GM12872 (cell line): ENCODE measurements at regions not wholly inside any gene's neighbourhood (a gene's known extent, or its start where the extent isn't known, plus 50 kb on each side); places are given as distances from the start of the nearest gene placed in this dataset.
A peak's percentile ranks its signal among the peaks of the same experiment; 100 is the strongest.

Experiments
- TF ChIP-seq, protein P1 (sequence below): IDR thresholded peaks from 3 replicates; pipeline ENCODE4 v1.5.1; 2011; ENCODE audit warnings: low read depth, mild to moderate bottlenecking, low read length, moderate library complexity; ENCODE audit not compliant: insufficient read depth

DNA sequence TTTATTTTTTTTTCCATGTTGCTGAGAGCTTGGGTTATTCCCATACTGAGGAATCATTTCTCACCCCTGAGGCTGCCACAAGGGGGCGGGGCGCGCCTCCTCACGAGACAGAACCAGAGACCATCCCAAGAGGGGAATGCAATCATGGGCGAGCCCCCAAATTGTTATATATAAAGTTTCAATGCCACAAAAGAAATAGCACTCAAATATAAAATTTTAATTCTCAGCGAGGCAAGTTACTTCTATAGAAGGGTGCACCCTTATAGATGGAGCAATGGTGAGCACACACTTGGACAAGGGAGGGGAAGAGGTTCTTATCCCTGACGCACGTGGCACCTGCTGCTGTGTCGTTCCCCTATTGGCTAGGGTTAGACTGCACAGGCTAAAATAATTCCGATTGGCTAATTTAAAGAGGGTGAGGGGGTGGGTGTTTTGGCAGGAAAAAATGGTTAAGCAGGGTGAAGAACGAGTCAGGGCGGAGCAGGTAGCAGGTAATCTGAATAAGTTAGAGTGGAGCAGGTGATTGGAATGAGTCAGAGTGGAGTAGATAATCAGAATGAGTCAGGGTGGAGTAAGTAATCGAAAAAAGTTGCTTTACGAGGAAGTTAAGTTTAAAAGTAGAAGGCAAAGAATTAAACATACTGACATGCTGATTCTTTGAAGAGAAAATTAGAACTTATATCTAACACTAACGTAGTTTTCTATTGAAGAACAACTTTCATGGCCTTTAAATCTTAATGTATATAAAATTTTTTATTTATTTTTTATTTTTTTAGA lies 177.5 kb downstream of the MTCL1 start:
- TF ChIP-seq, protein P1, sequence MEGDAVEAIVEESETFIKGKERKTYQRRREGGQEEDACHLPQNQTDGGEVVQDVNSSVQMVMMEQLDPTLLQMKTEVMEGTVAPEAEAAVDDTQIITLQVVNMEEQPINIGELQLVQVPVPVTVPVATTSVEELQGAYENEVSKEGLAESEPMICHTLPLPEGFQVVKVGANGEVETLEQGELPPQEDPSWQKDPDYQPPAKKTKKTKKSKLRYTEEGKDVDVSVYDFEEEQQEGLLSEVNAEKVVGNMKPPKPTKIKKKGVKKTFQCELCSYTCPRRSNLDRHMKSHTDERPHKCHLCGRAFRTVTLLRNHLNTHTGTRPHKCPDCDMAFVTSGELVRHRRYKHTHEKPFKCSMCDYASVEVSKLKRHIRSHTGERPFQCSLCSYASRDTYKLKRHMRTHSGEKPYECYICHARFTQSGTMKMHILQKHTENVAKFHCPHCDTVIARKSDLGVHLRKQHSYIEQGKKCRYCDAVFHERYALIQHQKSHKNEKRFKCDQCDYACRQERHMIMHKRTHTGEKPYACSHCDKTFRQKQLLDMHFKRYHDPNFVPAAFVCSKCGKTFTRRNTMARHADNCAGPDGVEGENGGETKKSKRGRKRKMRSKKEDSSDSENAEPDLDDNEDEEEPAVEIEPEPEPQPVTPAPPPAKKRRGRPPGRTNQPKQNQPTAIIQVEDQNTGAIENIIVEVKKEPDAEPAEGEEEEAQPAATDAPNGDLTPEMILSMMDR = peak; percentile 22; the same call in 1 of the 3 replicates

DNA sequence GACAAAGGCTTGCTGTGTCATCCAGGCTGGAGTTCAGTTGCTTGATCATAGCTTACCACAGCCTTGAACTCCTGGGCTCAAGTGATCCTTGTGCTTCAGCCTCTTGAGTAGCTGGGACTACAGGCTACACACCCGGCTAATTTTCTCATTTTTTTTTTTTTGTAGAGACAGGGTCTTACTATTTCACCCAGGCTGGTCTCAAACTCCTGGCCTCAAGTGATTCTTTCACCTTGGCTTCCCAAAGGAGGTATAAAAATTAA lies 178.0 kb downstream of the MTCL1 start:
- TF ChIP-seq, protein P1 = no peak

DNA sequence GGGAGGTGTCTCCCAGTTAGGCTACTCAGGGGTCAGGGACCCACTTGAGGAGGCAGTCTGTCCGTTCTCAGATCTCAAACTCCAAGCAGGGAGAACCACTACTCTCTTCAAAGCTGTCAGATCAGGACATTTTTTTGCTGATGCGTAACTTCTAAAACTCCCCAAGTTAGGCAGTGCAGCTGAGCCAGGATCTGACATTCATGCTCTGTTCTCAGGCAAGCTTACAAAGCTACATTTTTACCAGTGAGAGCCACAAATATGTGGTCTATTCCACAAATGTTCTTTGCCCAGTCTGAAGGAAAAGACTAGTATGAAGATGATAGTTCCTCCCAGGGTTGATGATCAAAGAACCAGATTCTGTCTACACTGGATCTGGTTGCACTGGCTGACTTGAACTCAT lies 184.1 kb downstream of the MTCL1 start:
- TF ChIP-seq, protein P1 = no peak

DNA sequence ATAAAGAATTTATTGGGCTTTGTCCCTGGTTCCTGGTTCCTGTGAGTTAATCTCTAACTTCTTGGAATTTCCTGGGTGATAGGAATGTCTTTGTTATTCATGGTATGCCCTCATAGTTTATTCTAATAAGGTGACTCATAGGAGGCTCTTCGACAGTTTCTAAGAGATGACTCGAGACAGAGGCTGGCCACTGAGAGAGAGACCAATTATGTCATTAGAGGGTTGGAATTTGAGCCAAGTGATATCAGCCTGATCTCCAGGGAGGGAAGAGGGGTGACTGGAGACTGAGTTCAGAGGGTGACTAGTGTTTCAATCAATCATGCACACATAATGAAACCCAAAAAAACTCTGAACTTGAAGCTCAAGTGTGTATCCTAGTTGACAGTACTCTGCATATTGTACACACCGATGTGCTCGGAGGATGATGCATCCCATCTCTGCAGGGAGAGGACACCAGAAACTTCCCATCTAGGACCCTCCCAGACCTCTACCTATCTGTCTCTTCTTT lies 185.7 kb downstream of the MTCL1 start:
- TF ChIP-seq, protein P1 = no peak

DNA sequence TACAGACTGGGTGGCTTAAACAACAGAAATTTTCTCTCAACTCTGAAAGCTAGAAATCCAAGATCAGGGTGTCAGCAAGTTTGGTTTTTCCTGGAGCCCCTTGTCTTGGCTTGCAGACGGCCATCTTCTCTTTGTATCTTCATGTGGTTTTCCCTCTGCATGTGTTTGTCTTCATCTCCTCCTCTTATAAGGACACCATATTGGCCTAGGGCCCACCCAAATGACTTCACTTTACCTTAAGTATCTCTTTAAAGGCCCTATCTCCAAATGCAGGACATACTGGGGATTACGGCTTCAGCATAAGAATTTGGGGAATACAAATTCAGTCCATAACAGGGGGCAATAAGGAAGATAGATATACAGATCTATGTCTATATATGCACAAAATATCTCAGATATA lies 187.9 kb downstream of the MTCL1 start:
- TF ChIP-seq, protein P1 = no peak

DNA sequence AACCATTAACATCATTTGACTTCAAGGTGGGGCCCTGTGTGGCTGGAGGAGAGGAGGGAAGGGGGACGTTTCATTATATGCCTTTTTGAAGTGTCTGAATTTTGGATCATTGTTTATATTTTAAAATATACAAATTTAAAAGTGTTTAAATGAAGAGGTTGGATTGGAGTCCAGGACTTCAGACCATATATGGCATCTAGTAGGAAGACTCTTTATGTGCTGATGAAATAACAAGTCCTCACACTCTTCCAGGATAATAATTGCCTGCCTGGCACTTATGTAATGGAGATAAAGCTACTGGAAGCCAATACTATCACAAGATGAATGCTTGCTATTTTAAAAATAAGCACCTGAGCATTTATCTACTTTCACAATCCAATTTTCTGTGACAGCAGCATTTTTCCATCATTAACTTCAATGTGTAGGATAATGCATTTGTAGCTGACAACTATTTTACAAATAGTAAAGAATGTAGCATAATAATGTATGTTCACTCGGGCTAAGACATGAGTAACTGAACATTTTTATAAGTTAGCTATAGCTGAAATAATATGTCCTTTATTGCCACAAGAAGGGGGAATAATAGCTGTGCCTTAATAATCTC lies 188.4 kb downstream of the MTCL1 start:
- TF ChIP-seq, protein P1 = no peak

DNA sequence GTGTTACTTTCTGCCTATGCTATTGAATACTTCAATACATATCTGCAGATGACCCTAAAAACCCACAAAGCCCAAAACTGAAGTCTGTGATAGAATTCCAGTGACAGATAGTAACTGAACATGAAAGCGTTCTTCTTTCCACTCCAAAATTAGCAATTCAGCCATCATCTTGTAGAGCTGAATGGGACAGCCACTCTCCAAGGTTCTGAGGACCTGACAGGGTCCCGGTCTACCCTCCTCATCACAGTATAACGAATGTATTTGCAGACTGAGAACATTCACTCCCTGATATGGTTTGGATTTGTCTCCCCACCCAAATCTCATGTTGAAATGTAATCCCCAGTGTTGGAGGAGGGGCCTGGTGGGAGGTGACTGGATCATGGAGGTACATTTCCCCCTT lies 189.5 kb downstream of the MTCL1 start:
- TF ChIP-seq, protein P1 = no peak
